ENCODE measurements at regions not wholly inside any gene's neighbourhood (a gene's known extent, or its start where the extent isn't known, plus 50 kb on each side); places are given as distances from the start of the nearest gene placed in this dataset.

DNA sequence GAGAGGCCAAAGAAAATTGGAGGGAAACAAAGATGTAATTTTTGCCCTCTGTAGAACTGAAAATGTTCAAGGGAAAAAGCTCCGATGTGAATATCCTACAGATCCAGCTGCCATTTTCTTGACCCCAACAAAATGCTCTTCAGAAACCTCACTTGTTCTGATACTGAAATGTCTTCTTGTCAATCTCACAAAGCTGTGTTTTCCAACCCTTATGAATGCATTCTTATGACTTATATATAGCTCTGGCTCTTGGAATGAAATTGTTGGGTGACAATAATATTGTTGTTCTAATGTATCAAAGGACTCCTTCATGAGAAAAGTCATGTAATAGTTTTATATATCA lies 157.1 kb upstream of the TGFBR2 start (continued):
- TF ChIP-seq, protein P1, sequence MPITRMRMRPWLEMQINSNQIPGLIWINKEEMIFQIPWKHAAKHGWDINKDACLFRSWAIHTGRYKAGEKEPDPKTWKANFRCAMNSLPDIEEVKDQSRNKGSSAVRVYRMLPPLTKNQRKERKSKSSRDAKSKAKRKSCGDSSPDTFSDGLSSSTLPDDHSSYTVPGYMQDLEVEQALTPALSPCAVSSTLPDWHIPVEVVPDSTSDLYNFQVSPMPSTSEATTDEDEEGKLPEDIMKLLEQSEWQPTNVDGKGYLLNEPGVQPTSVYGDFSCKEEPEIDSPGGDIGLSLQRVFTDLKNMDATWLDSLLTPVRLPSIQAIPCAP (CRISPR knock-in tag; IDR thresholded peaks at IDR 0.05) = no peak

DNA sequence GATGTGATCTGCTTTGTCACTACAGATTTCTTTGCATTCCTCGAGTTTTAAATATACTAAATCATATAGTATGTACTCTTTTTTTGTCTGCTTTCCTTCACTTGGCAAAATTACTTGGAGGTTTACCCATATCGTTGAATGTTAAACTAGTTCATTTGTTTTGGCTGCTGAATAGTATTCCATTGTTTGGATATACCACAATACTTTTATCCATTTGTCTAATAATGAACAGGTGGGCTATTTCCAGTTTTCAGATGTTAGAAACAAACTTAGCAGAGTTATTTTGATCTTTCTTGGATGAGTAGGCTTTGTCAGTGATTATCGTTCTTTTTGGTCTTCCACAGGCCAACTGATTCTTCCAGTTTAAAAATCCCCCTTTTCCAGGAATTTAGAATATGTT lies 154.0 kb upstream of the TGFBR2 start:
- ATAC-seq (no peak), DNase-seq (ENCODE audit: low spot score) (no peak)
- CTCF ChIA-PET = no interaction called here
- POLR2A ChIA-PET = no interaction called here
- TF ChIP-seq, protein P2, sequence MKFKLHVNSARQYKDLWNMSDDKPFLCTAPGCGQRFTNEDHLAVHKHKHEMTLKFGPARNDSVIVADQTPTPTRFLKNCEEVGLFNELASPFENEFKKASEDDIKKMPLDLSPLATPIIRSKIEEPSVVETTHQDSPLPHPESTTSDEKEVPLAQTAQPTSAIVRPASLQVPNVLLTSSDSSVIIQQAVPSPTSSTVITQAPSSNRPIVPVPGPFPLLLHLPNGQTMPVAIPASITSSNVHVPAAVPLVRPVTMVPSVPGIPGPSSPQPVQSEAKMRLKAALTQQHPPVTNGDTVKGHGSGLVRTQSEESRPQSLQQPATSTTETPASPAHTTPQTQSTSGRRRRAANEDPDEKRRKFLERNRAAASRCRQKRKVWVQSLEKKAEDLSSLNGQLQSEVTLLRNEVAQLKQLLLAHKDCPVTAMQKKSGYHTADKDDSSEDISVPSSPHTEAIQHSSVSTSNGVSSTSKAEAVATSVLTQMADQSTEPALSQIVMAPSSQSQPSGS (CRISPR knock-in tag; IDR thresholded peaks at IDR 0.05; ENCODE audit: borderline replicate concordance, low read depth) = no peak
- no peak for TF ChIP-seq KAT7 (CRISPR knock-in tag; IDR thresholded peaks at IDR 0.05; ENCODE audit: borderline replicate concordance)
- TF ChIP-seq TEAD1 (CRISPR knock-in tag; IDR thresholded peaks at IDR 0.05) = no peak
- no peak for TF ChIP-seq ATF1 (CRISPR knock-in tag; IDR thresholded peaks at IDR 0.05)
- TF ChIP-seq FOXJ3 (CRISPR knock-in tag; IDR thresholded peaks at IDR 0.05; ENCODE audit: borderline replicate concordance) = no peak
- TF ChIP-seq ESRRA (CRISPR knock-in tag; IDR thresholded peaks at IDR 0.05; ENCODE audit: borderline replicate concordance) = no peak
- TF ChIP-seq ZNF219 (CRISPR knock-in tag; IDR thresholded peaks at IDR 0.05; ENCODE audit: borderline replicate concordance) = no peak
- no peak for TF ChIP-seq ZNF423 (CRISPR knock-in tag; IDR thresholded peaks at IDR 0.05)
- TF ChIP-seq, protein P3, sequence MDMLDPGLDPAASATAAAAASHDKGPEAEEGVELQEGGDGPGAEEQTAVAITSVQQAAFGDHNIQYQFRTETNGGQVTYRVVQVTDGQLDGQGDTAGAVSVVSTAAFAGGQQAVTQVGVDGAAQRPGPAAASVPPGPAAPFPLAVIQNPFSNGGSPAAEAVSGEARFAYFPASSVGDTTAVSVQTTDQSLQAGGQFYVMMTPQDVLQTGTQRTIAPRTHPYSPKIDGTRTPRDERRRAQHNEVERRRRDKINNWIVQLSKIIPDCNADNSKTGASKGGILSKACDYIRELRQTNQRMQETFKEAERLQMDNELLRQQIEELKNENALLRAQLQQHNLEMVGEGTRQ (CRISPR knock-in tag; IDR thresholded peaks at IDR 0.05) = no peak
- TF ChIP-seq ETV6 (CRISPR knock-in tag; IDR thresholded peaks at IDR 0.05) = no peak
- no peak for TF ChIP-seq RELA (CRISPR knock-in tag; IDR thresholded peaks at IDR 0.05; ENCODE audit: borderline replicate concordance)
- TF ChIP-seq, protein P4, sequence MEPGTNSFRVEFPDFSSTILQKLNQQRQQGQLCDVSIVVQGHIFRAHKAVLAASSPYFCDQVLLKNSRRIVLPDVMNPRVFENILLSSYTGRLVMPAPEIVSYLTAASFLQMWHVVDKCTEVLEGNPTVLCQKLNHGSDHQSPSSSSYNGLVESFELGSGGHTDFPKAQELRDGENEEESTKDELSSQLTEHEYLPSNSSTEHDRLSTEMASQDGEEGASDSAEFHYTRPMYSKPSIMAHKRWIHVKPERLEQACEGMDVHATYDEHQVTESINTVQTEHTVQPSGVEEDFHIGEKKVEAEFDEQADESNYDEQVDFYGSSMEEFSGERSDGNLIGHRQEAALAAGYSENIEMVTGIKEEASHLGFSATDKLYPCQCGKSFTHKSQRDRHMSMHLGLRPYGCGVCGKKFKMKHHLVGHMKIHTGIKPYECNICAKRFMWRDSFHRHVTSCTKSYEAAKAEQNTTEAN (CRISPR knock-in tag; IDR thresholded peaks at IDR 0.05) = no peak
- TF ChIP-seq, protein P5, sequence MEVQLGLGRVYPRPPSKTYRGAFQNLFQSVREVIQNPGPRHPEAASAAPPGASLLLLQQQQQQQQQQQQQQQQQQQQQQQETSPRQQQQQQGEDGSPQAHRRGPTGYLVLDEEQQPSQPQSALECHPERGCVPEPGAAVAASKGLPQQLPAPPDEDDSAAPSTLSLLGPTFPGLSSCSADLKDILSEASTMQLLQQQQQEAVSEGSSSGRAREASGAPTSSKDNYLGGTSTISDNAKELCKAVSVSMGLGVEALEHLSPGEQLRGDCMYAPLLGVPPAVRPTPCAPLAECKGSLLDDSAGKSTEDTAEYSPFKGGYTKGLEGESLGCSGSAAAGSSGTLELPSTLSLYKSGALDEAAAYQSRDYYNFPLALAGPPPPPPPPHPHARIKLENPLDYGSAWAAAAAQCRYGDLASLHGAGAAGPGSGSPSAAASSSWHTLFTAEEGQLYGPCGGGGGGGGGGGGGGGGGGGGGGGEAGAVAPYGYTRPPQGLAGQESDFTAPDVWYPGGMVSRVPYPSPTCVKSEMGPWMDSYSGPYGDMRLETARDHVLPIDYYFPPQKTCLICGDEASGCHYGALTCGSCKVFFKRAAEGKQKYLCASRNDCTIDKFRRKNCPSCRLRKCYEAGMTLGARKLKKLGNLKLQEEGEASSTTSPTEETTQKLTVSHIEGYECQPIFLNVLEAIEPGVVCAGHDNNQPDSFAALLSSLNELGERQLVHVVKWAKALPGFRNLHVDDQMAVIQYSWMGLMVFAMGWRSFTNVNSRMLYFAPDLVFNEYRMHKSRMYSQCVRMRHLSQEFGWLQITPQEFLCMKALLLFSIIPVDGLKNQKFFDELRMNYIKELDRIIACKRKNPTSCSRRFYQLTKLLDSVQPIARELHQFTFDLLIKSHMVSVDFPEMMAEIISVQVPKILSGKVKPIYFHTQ (CRISPR knock-in tag; IDR thresholded peaks at IDR 0.05) = no peak
- TF ChIP-seq PRRX2 (CRISPR knock-in tag; IDR thresholded peaks at IDR 0.05) = no peak
- TF ChIP-seq, protein P6, sequence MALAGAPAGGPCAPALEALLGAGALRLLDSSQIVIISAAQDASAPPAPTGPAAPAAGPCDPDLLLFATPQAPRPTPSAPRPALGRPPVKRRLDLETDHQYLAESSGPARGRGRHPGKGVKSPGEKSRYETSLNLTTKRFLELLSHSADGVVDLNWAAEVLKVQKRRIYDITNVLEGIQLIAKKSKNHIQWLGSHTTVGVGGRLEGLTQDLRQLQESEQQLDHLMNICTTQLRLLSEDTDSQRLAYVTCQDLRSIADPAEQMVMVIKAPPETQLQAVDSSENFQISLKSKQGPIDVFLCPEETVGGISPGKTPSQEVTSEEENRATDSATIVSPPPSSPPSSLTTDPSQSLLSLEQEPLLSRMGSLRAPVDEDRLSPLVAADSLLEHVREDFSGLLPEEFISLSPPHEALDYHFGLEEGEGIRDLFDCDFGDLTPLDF (CRISPR knock-in tag; IDR thresholded peaks at IDR 0.05) = no peak
- TF ChIP-seq, protein P7, sequence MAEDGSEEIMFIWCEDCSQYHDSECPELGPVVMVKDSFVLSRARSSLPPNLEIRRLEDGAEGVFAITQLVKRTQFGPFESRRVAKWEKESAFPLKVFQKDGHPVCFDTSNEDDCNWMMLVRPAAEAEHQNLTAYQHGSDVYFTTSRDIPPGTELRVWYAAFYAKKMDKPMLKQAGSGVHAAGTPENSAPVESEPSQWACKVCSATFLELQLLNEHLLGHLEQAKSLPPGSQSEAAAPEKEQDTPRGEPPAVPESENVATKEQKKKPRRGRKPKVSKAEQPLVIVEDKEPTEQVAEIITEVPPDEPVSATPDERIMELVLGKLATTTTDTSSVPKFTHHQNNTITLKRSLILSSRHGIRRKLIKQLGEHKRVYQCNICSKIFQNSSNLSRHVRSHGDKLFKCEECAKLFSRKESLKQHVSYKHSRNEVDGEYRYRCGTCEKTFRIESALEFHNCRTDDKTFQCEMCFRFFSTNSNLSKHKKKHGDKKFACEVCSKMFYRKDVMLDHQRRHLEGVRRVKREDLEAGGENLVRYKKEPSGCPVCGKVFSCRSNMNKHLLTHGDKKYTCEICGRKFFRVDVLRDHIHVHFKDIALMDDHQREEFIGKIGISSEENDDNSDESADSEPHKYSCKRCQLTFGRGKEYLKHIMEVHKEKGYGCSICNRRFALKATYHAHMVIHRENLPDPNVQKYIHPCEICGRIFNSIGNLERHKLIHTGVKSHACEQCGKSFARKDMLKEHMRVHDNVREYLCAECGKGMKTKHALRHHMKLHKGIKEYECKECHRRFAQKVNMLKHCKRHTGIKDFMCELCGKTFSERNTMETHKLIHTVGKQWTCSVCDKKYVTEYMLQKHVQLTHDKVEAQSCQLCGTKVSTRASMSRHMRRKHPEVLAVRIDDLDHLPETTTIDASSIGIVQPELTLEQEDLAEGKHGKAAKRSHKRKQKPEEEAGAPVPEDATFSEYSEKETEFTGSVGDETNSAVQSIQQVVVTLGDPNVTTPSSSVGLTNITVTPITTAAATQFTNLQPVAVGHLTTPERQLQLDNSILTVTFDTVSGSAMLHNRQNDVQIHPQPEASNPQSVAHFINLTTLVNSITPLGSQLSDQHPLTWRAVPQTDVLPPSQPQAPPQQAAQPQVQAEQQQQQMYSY (CRISPR knock-in tag; IDR thresholded peaks at IDR 0.05) = no peak
- TF ChIP-seq, protein P8, sequence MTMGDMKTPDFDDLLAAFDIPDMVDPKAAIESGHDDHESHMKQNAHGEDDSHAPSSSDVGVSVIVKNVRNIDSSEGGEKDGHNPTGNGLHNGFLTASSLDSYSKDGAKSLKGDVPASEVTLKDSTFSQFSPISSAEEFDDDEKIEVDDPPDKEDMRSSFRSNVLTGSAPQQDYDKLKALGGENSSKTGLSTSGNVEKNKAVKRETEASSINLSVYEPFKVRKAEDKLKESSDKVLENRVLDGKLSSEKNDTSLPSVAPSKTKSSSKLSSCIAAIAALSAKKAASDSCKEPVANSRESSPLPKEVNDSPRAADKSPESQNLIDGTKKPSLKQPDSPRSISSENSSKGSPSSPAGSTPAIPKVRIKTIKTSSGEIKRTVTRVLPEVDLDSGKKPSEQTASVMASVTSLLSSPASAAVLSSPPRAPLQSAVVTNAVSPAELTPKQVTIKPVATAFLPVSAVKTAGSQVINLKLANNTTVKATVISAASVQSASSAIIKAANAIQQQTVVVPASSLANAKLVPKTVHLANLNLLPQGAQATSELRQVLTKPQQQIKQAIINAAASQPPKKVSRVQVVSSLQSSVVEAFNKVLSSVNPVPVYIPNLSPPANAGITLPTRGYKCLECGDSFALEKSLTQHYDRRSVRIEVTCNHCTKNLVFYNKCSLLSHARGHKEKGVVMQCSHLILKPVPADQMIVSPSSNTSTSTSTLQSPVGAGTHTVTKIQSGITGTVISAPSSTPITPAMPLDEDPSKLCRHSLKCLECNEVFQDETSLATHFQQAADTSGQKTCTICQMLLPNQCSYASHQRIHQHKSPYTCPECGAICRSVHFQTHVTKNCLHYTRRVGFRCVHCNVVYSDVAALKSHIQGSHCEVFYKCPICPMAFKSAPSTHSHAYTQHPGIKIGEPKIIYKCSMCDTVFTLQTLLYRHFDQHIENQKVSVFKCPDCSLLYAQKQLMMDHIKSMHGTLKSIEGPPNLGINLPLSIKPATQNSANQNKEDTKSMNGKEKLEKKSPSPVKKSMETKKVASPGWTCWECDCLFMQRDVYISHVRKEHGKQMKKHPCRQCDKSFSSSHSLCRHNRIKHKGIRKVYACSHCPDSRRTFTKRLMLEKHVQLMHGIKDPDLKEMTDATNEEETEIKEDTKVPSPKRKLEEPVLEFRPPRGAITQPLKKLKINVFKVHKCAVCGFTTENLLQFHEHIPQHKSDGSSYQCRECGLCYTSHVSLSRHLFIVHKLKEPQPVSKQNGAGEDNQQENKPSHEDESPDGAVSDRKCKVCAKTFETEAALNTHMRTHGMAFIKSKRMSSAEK (CRISPR knock-in tag; IDR thresholded peaks at IDR 0.05; ENCODE audit: borderline replicate concordance) = no peak
- H3K27ac Mint-ChIP-seq = no peak overlapping the region
- H3K9me3 Mint-ChIP-seq = peaks cover 16% of the 10 kb centered on the region
- peaks cover 9% of the 10 kb centered on the region for H3K4me1 Mint-ChIP-seq
- H3K36me3 Mint-ChIP-seq = peaks cover 11% of the 10 kb centered on the region
- H3K4me3 Mint-ChIP-seq = no peak overlapping the region
- no peaks in the 10 kb centered on the region for H3K27me3 Mint-ChIP-seq (ENCODE audit: low read depth)
